GM19397 (cell line): ENCODE measurements at regions not wholly inside any gene's neighbourhood (a gene's known extent, or its start where the extent isn't known, plus 50 kb on each side); places are given as distances from the start of the nearest gene placed in this dataset.

Experiments used
- ATAC-seq: cut with Tn5 transposase; IDR thresholded peaks from one replicate; pipeline ENCODE4 v1.9.1; 2021; ENCODE audit warnings: mild to moderate bottlenecking, moderate library complexity; ENCODE audit not compliant: unreplicated experiment

DNA sequence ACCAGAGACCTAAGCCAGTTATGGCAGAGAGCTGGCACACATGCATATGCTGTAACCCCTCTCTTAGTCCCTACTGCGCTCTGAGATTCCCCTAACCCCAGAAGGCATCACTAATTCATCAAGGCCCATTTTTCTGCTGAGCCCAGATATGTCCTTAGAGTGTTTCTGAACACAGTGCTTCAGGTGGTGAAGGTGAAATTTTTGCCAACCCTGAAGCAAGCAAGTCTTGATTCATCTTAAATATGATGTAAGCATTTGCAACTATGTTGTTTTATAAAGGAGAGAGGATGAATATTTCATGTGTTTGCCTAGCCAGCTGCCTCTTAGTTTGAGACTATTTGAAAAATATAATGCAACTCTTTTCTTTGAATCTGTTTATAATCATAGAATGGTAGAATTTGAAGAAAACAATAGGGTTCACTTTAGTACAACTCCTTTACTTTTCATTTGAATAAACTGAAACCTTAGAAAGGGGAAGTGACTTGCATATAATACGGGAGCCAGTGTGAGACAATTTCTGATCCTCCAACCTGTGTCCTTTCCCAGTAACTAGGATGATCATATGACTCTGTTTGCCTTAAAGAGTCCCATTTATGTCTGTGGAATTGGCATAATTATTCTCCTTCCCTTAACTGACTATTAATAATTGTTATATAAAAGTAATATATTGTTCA is 194.3 kb upstream of the MTNR1B start:
- ATAC-seq, result no peak

DNA sequence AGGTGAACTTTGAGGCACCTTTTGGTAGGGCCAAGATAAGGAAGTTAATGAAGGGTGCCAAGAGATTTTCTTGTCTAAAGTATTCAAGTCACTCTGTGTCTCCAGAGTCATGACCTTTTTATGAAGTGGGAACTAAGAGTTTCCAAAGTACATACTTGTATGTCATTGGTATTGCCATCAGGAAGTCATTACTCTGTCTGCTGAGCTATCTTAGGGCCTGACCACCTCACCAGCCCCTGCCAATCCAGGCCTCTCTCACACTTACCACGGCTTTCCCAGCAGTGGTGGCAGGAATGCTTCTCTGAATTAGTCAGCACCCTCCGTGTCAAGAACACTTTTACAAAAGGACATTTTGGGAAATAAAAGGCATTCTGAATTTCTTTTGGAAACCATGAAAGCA is 192.8 kb upstream of the MTNR1B start:
- no peak for ATAC-seq

DNA sequence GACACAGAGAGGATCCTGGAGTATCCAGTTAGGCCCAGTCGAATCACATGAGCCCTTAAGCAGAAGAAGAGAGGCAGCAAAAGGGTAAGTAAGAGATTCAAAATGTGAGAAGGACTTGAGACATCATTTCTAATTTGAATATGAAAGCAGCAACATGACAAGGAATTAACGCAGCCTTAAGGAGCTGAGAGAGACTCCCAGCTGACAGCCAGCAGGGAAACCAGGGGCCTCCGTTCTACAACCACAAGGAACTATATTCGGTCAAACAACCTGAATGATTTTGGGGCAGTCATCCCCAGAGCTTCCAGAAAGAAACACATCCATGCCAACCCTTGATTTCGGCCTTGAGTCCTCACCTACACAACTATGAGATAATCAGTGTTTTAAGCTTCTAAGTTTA is 189.7 kb upstream of the MTNR1B start:
- no peak for ATAC-seq

DNA sequence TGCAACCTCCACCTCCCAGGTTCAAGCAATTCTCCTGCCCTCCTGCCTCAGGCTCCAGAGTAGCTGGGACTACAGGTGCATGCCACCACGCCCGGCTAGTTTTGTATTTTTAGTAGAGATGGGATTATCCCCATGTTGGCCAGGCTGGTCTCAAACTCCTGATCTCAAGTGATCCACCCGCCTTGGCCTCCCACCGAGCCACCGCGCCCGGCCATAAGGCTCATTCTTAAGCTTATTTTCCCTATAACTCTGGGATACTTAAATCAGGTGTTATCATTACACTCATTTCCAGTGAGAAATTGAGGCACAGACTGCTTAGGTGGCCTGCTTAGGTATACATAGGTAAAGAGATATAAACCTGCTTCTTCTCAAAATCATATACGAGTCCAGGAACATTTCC is 188.3 kb upstream of the MTNR1B start:
- no peak for ATAC-seq

DNA sequence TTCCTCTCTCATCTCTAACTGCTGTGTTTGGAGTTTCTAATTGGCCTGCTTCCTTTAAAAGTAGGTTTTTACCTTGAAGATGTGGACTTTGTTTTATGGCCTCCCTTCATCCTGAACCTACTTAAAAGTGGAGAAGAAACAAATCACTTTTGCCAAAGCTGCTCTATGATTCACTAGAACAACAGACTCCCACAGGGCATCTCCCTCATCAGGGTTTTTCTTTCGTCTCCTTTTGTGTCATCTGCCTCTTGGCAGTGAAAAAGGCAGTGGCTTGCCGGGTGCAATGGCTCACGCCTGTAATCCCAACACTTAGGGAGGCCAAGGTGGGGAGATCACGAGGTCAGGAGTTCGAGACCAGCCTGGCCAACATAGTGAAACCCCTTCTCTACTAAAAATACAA is 186.6 kb upstream of the MTNR1B start:
- no peak for ATAC-seq

DNA sequence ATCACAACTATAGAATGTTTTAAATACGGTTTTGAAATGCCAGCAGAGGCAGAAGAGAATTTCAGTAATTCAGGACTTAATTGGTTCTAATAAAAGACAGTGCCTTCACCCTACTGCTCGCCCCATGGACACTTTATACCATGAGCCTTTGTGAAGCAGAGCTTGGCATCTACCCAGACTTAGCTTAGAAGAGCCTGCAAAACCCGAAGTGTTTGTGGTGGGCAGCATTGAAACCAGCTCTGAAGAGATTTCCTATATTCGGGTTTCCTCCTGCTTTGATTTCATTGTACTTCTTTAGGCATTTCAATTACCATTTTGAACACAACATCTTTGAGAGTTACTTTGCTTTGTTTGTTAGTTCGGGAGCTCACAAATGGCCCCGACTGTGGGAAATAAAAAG is 185.1 kb upstream of the MTNR1B start:
- ATAC-seq, result no peak

DNA sequence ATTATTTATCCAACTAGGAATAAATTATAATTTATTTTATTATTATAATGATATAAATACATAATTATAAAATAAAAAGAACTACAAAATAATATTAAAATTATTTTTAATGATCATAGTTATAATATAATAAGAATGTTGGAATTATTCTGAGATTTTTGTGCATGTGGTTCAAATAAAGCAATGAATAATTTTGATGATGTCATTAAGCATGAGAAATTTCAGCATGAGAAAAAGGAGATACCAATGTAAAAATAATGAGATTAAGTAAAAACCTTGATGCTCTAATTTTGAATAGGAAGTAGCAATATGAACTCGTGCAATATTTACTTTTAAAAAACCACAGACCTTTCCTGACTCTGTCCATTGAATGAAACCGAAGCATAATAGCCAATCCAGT is 181.8 kb upstream of the MTNR1B start:
- no peak for ATAC-seq

DNA sequence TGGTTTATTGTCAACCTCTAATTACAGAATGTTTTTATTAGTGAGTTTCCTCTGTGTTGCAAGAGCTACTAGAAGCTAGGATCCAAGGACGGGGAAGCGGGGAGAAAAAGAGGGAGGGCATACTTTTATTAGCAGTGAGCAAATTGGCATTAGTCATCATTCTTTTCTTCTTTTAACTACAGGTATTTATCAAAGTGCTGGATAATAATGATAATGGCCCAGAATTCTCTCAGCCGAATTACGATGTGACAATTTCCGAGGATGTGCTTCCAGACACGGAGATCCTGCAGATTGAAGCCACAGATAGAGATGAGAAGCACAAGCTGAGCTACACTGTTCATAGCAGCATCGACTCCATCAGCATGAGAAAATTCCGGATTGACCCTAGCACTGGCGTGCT is 179.7 kb upstream of the MTNR1B start:
- no peak for ATAC-seq

DNA sequence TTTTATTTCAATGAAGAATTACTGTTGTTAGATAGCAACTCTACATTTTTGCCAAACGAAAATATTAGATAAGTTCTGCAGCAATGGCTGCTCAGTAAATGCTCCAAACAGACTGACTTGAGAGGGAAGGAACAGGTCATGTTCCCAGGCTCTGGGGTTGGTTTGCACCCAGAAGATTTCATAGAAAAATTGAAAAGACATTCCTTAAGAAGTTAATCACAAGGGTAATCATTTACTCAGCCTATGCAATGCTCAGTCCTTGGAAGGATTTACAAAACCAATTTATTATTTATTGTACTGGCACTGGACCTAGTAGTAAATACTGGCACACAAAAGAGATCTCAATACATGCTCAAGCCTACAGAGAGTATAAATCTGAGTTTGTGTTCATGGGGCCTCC is 179.1 kb upstream of the MTNR1B start:
- ATAC-seq, result no peak

DNA sequence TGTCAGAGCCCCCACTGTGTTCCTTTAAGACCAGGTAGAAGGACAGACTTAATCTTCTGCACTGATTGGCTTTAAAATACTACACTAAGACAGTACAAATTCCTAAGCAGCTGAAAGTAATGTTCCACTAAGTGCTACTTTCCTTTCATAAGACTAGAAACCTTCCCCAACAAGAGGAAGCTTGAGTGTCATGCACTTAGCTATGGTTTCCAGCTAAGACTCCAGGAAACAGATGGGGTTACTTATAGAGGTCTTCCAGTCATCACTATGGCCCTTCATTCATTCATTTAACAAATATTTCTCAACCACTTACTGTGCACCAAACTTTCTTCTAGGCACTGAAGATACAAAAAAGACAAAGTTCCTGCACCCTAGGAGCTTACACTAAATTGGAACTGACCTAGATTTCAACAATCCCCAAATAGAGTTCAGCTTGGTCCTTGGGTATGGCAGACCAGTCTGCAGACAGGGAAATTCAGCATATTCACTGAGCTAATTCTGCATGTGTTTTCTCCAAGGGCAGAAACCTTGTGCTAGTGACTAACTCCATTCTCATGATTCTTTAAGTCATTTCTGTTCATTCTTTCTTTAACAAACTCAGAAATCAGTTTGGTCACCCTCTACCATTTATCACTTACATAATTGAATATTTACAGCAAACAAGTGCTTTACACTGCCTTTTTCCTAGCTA is 178.4 kb upstream of the MTNR1B start:
- no peak for ATAC-seq

DNA sequence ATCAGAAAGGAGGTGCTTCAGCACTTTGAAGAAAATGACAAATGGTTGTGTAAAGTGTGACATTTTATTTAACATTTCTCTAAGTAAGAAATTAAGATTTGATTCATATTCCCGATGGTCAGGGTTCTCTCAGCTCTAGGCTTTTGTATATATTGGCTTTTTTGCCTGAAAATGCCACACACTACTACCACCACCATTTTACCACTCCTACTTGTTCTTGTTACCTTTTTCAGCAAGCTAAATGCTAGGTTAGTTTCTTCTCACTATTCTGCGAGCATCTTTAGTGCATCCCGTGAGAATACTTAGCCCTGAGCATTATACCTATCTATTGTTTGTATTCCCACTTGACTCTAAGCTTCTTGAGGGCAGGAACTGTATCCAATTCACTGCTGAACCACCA is 177.6 kb upstream of the MTNR1B start:
- no peak for ATAC-seq

DNA sequence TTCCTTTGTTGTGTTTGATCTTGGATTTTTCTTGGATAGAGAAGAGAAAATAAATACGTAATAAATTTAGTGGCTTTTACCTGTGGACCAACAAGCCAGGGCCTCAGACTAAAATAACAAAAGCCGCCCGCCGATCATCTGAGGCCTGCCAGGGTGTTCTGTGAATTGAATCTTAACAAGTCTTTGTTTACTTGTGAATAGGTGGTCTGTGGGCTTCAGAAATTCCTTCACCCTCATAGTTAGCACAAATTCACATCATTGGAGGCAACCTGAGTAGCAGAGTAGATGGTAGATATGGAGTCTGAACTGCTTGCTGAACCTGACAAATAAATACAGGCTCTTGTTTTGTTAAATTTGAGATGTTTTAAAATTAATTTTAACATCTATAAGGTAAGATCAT is 176.3 kb upstream of the MTNR1B start:
- no peak for ATAC-seq

DNA sequence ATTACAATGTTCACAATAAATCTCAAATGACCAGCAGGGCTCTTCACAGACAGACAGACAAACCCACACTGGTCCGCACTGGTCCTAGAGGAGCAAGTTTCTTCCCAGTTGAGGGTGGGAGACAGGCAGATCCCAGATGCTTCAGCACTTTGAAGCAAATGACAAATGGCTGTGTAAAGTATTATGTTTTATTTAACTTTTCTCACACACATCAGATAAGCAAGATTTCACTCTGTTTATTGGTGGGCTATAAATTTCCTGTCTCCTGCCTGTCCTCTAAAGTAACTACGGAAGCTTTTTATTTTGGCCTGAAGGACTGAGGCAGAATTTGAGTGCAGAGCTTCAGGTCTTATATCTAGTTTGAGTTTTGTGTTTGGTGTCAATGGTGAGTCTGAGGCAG is 174.7 kb upstream of the MTNR1B start:
- ATAC-seq, result no peak

DNA sequence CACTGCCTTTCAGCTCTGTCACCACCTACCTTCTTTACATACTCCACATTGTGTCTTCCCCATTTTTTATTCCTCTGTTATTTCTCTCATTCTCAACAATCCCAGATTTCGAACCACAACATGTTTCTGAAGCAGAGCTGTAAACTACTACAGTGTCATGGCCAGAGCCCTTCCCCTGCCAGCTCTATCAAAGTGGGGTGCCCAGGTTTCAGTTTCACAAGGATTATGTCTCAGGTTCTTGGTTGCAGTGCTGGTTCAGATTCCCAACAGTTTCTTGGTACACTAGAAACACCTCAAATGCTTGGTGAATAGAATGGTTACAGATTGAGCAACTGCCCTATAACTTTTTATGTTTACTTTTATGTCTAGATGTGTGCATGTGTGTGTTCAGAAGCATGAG is 172.7 kb upstream of the MTNR1B start:
- ATAC-seq, result no peak

DNA sequence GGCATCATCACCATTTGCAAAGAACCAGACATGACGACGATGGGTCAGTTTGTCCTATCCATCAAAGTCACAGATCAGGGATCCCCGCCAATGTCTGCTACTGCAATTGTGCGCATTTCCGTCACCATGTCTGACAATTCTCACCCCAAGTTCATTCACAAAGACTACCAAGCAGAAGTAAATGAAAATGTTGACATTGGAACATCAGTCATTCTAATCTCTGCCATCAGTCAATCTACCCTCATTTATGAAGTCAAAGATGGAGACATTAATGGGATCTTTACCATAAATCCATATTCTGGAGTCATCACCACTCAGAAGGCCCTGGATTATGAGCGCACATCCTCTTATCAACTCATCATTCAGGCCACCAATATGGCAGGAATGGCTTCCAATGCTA is 171.6 kb upstream of the MTNR1B start:
- no peak for ATAC-seq

DNA sequence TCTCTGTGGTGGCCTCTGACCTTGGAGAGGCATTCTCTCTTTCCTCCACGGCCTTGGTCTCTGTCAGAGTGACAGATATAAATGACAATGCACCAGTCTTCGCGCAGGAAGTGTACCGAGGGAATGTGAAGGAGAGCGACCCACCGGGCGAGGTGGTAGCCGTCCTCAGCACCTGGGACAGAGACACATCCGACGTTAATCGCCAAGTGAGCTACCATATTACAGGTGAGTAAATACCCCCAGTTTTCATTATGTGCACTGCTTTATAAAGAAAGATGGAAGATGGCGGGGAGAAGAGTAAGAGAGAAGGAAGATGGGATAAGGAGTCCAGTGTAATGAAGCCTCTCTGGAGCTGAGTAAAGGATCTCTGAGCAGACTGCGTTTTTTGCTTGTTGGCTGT is 167.8 kb upstream of the MTNR1B start:
- ATAC-seq, result no peak

DNA sequence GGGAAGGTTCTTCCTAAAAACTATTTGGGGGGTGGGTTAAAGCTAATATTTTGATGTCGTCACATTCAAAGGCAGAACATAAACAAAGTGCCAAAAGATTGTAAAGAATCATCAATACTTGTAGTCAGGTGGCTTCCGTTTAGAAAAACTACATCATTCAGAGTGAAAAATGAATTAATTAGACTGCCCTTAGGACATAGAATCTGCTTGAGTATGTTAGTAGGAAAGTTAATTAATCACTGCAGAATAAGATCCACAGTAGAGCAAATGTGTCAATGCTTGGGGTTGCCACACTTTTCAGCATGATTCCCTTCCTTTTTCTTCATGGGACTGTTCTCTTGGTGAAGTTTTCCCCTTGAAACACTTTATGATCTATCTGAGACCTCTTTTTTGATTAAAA is 166.8 kb upstream of the MTNR1B start:
- no peak for ATAC-seq

DNA sequence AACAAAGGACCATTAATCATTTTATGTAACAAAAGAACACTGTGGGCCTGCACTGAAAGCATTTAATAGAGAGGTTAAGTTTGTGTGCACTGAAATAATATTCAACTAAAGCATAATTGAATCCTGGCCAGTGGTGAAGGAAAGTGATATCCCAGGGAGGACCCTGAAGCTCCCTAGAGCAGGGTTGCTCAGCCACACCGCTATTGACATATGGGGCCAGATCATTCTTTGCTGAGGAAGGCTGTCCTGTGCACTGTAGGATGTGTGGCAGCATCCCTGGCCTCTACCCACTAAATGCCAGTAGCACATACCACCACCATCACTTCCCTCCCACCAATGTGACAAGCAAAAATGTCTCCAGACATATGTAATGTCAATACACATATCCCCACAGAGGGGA is 166.1 kb upstream of the MTNR1B start:
- ATAC-seq, result no peak

DNA sequence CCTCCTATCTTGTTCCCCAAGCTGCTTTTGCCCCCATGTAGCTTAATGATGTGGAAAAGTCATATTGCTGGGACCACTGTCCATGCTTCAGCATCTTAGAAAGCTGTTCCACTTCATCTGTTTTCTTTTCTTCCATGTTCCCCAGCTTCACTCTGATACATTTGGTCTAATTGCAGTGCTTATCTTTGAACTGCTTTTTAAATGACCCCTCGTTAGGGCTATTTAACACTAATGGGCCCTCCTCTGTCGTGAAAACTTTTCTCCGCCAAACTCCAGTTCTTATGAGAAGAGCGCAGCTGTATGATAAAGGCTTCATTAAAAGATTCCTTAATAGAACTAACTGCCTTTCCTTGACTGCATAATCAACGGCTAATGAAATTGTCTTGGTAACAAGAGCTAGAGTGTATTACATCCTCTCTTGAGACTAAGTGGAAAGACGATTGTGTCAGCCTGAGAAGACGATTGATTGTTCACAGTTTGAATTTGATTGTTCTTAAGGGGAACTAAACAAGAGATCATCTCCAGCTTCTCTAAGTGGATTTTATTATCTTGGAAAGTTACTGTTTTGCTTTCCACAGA is 165.0 kb upstream of the MTNR1B start:
- no peak for ATAC-seq

DNA sequence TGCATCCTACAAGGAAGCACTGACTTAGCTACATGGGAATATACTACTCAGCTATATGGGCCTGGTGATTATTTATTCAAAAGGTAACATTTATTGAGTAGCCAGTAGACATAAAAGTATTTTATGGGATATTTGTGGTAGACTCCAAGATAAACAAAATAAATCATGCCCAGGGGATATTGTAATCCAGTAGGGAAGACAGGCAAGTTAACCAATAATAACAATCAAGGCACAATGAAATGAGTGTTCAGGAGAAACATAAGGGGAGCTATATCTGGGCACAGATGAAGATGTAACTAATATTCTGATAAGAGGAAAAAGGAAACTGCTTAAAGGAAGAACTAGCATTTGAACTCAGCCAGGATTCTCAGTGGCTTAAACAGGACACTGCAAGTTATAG is 161.4 kb upstream of the MTNR1B start:
- ATAC-seq, result no peak

DNA sequence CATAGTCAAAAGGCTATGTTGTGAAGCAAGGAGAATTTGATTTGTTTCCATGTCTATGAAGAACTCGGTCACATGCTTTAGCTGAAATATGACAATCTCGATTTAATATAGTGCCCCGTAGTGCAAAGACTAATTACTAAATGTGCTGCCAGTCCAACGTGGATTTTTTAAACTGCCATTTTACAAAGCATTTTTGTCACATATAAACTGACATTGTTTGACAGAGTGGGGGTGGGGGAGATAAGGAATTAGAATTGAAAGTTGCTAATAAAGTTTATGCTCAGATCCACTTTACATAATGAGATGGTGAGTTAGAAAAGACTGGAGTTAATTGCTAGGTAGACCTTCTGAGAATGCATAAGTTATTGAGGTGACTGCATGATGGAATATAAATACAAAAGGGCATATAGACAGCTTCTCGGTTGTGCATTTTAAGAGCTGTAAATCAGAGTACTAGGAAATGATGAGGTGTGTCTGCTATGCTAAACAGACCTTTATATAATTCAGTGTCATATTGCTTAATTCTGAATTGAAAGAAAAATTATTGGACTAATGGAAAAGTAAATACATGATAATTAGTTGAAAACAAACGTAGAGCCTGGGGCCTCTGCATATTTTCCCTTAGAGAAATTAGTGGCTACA is 158.9 kb upstream of the MTNR1B start:
- ATAC-seq, result no peak

DNA sequence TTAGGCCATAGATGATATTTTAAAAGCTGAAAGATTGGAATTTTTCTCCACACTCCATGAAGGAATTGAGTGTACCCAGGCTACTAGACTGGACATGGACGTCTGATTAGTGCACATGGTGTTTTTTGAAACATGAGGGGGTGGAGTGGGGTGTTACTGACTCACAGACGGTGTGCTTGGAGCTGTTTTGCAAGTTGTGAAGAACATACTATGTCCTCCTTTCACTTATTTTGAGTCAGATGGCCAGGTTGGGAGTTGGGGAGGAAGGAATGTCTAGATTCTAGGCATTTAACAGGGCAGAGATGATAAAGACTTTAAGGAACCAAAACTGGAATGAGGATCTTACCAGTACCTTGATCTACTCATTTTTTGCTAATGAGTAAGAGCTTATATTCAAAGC is 158.1 kb upstream of the MTNR1B start:
- no peak for ATAC-seq
